WTC11 (cell line): ENCODE measurements at regions not wholly inside any gene's neighbourhood (a gene's known extent, or its start where the extent isn't known, plus 50 kb on each side); places are given as distances from the start of the nearest gene placed in this dataset.

Experiments used
- ATF2 ChIP-seq: sonication (generic); formaldehyde crosslinking; IDR thresholded peaks from 2 replicates; pipeline ENCODE4 v1.8.1; 2022; ENCODE audit warnings: low read depth, missing genetic modification reagents, borderline replicate concordance
- CREB1 ChIP-seq: sonication (generic); formaldehyde crosslinking; IDR thresholded peaks from 2 replicates; pipeline ENCODE4 v1.8.0; 2023; ENCODE audit warnings: mild to moderate bottlenecking, missing genetic modification reagents
- CTCF ChIP-seq: fragments of 200-600 bp; IDR thresholded peaks from 2 replicates; pipeline ENCODE4 v1.8.0; 2022; ENCODE audit warnings: antibody characterized with exemption
- FOXJ3 ChIP-seq: sonication (generic); formaldehyde crosslinking; IDR thresholded peaks from 2 replicates; pipeline ENCODE4 v1.9.0; 2021; ENCODE audit warnings: missing genetic modification reagents, mild to moderate bottlenecking, borderline replicate concordance
- GABPB1 ChIP-seq: sonication (generic); formaldehyde crosslinking; IDR thresholded peaks from 2 replicates; pipeline ENCODE4 v1.8.1; 2023; ENCODE audit warnings: mild to moderate bottlenecking, missing genetic modification reagents
- IRF2 ChIP-seq: sonication (generic); formaldehyde crosslinking; IDR thresholded peaks from 2 replicates; pipeline ENCODE4 v1.8.0; 2022; ENCODE audit warnings: low read depth, missing genetic modification reagents, borderline replicate concordance
- NR3C1 ChIP-seq: sonication (generic); formaldehyde crosslinking; conservative IDR thresholded peaks from 2 replicates; pipeline ENCODE4 v1.8.1; 2023; ENCODE audit warnings: low read depth, mild to moderate bottlenecking, missing genetic modification reagents
- STAT6 ChIP-seq: sonication (generic); formaldehyde crosslinking; conservative IDR thresholded peaks from 2 replicates; pipeline ENCODE4 v1.8.1; 2023; ENCODE audit warnings: mild to moderate bottlenecking, low read depth, missing genetic modification reagents, moderate library complexity
- TEAD1 ChIP-seq: sonication (generic); formaldehyde crosslinking; IDR thresholded peaks from 2 replicates; pipeline ENCODE4 v1.8.0; 2022; ENCODE audit warnings: mild to moderate bottlenecking, missing genetic modification reagents
- USF2 ChIP-seq: sonication (generic); formaldehyde crosslinking; IDR thresholded peaks from 2 replicates; pipeline ENCODE4 v1.8.1; 2023; ENCODE audit warnings: mild to moderate bottlenecking, missing genetic modification reagents, moderate library complexity
- ZBTB21 ChIP-seq: sonication (generic); formaldehyde crosslinking; IDR thresholded peaks from 2 replicates; pipeline ENCODE4 v1.8.1; 2023; ENCODE audit warnings: mild to moderate bottlenecking, missing genetic modification reagents, borderline replicate concordance
- ZNF232 ChIP-seq: sonication (generic); formaldehyde crosslinking; IDR thresholded peaks from 2 replicates; pipeline ENCODE4 v1.8.0; 2022; ENCODE audit warnings: mild to moderate bottlenecking, missing genetic modification reagents

GRCh38 chr5:10118150-10118549 lies 131.5 kb downstream of the ATPSCKMT start:
- TF ChIP-seq CREB1 (no peak), FOXJ3 (no peak), ZNF232 (CRISPR knock-in tag) (no peak), USF2 (no peak), CTCF (no peak), TEAD1 (CRISPR knock-in tag) (no peak), GABPB1 (CRISPR knock-in tag) (no peak), IRF2 (no peak), ATF2 (no peak), NR3C1 (no peak), STAT6 (CRISPR knock-in tag) (no peak), ZBTB21 (CRISPR knock-in tag) (no peak)
